Breast epithelium (tissue), 4 donors: ENCODE measurements at regions not wholly inside any gene's neighbourhood (a gene's known extent, or its start where the extent isn't known, plus 50 kb on each side); places are given as distances from the start of the nearest gene placed in this dataset.

Experiments
- DNase-seq, 2 donors: peaks; one replicate each; pipeline ENCODE4 v3.0.0-alpha.2; 2019; ENCODE audit warnings: low spot score in 2 of 2
- H3K27ac ChIP-seq, 2 donors: fragments of 200-600 bp; sonication (generic) in 1 of 2; one replicate each; pipeline ENCODE4 v1.5.1; 2016 to 2019; ENCODE audit warnings: mild to moderate bottlenecking in 1 of 2
- H3K27me3 ChIP-seq, 2 donors: fragments of 200-600 bp; sonication (generic) in 1 of 2; one replicate each; pipeline versions ENCODE4 v1.5.1 to v1.6.0; 2017 to 2019; ENCODE audit warnings: control low read depth in 1 of 2, mild to moderate bottlenecking in 1 of 2
- H3K36me3 ChIP-seq: fragments of 200-600 bp; one replicate; pipeline ENCODE4 v1.5.1; 2019
- H3K4me1 ChIP-seq, 2 donors: fragments of 200-600 bp; sonication (generic); one replicate each; pipeline ENCODE4 v1.5.1; 2016 to 2019; ENCODE audit warnings: control low read depth in 1 of 2
- H3K4me3 ChIP-seq, 3 donors: fragments of 200-600 bp; sonication (generic); 1 replicate in 2 of 3; 2 replicates in 1 of 3; pipeline ENCODE4 v1.5.1; 2016 to 2019; ENCODE audit warnings: mild to moderate bottlenecking in 3 of 3, moderate library complexity in 2 of 3
- H3K9me3 ChIP-seq, 2 donors: fragments of 200-600 bp; sonication (generic) in 1 of 2; one replicate each; pipeline ENCODE4 v1.5.1; 2016 to 2019; ENCODE audit warnings: control low read depth in 1 of 2
- CTCF ChIP-seq, 3 donors: fragments of 450-650 bp; IDR thresholded peaks; one replicate each; pipeline ENCODE4 v1.5.1; 2016 to 2017; ENCODE audit warnings: antibody characterized with exemption in 3 of 3, mild to moderate bottlenecking in 3 of 3, moderate library complexity in 3 of 3
- POLR2A ChIP-seq: fragments of 450-650 bp; IDR thresholded peaks from one replicate; pipeline ENCODE4 v1.6.1; 2016; ENCODE audit warnings: antibody characterized with exemption, mild to moderate bottlenecking, moderate library complexity
- POLR2AphosphoS5 ChIP-seq, 3 donors: sonication (generic); formaldehyde crosslinking; IDR thresholded peaks; one replicate each; pipeline ENCODE4 v1.6.1; 2017; ENCODE audit warnings: antibody characterized with exemption in 3 of 3
- intact Hi-C: fragments of 100-400 bp; cut with DNase I; formaldehyde crosslinking; loops from one replicate; pipeline ENCODE4 v1.15.1; 2023; ENCODE audit warnings: low total_unique reads

DNA sequence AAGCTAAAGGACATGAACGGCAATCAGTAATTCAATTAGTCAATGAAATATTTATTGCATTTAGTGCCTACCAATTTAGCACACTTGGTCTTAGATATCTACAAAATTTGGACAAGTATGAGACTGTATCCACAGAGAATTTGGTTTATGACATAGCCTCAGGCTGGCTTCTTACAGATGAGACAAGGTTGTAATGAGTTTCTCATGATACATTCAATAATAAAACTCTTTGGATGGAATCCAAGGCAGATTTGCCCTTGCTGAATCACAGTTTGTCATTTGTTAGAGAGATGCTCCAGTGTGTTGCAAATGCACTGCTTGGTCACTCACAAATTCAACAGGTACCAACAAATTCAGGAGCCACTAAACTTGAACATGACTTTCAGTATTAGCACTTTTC is 162.5 kb downstream of the GPR37 start:
- no peaks in the 10 kb centered on the region for H3K36me3 ChIP-seq
- TF ChIP-seq CTCF (IDR thresholded peaks at IDR 0.05), result no peak
- TF ChIP-seq POLR2AphosphoS5 (IDR thresholded peaks at IDR 0.05), result no peak
- TF ChIP-seq POLR2A, result no peak
- H3K9me3 ChIP-seq, result no peaks in the 10 kb centered on the region
- no peaks in the 10 kb centered on the region for H3K4me1 ChIP-seq
- H3K27me3 ChIP-seq, result no peaks in the 10 kb centered on the region
- H3K27ac ChIP-seq, result no peak overlapping the region
- H3K4me3 ChIP-seq, result no peak overlapping the region
- no peak for DNase-seq
- intact Hi-C loops, result loop anchor here (10.0 kb wide), 1 partner anchor 1492 kb away; no protein-coding TSS in a partner anchor

- no peaks in the 10 kb centered on the region for H3K4me1 ChIP-seq
- H3K36me3 ChIP-seq, result no peaks in the 10 kb centered on the region
- intact Hi-C loops, result no loop called here
- no peak for DNase-seq
- no peak overlapping the region for H3K4me3 ChIP-seq
- no peak overlapping the region for H3K27ac ChIP-seq
- no peaks in the 10 kb centered on the region for H3K9me3 ChIP-seq
- H3K27me3 ChIP-seq, result no peaks in the 10 kb centered on the region
- no peak for TF ChIP-seq CTCF (IDR thresholded peaks at IDR 0.05)
Observed at GRCh38 chr7:124597509-124597908, 168.1 kb downstream of the GPR37 start.

DNA sequence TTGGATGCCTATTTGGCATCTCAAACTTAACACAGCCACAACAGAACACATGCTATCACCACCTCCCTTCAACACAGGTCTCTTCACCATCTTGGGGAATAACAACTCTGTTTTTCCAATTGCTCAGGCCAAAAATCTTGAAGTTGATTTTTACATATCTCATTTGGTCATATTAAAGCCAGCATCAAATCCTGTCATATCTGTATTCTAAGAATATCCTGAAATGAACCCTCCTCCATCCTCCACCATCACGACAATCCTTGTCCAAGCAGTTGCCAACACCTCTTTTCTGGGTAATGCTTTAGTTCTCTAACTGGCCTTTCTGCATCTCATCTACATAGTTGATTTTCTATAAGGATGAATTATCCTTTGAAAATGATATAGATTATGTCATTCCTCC is 168.7 kb downstream of the GPR37 start:
- no peak for TF ChIP-seq POLR2AphosphoS5 (IDR thresholded peaks at IDR 0.05)
- TF ChIP-seq CTCF (IDR thresholded peaks at IDR 0.05), result no peak
- no peak for TF ChIP-seq POLR2A
- H3K27ac ChIP-seq, result no peak overlapping the region
- H3K4me1 ChIP-seq, result no peaks in the 10 kb centered on the region
- no peak overlapping the region for H3K4me3 ChIP-seq
- intact Hi-C loops, result no loop called here
- no peaks in the 10 kb centered on the region for H3K27me3 ChIP-seq
- no peaks in the 10 kb centered on the region for H3K36me3 ChIP-seq
- DNase-seq, result no peak
- no peaks in the 10 kb centered on the region for H3K9me3 ChIP-seq

GRCh38 chr7:124590814-124591213 is 174.8 kb downstream of the GPR37 start:
- TF ChIP-seq POLR2A, result no peak
- TF ChIP-seq CTCF (IDR thresholded peaks at IDR 0.05), result no peak
- no peak for TF ChIP-seq POLR2AphosphoS5 (IDR thresholded peaks at IDR 0.05)
- intact Hi-C loops, result no loop called here

DNA sequence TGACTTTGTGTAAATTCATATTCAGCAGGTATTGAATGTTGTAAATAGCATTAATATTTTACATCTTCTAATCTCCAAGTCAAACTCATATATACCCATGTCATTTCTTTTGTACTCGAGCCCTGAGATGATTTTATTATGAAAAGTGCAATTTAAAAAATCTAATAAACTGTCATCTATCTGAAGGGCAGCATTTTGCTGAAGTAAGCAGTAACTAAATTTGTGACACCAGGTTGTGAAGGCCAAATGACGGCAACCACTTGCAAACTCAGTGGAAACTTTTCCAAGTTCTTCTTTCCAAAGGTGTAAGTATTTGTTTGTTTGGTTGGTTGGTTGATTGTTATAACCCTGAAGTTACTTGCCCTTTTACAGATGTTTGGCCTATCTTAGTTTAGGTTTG is 188.3 kb downstream of the GPR37 start:
- intact Hi-C loops, result no loop called here

More at GRCh38 chr7:124590814-124591213, 174.8 kb downstream of the GPR37 start:
- Histone ChIP-seq H3K4me1 (no peaks in the 10 kb centered on the region), H3K4me3 (no peak overlapping the region), H3K27ac (no peak overlapping the region), H3K9me3 (no peaks in the 10 kb centered on the region), H3K36me3 (no peaks in the 10 kb centered on the region), H3K27me3 (no peaks in the 10 kb centered on the region)
- no peak for DNase-seq

More for the DNA sequence above, 188.3 kb downstream of the GPR37 start:
- no peaks in the 10 kb centered on the region for H3K4me1 ChIP-seq
- no peaks in the 10 kb centered on the region for H3K9me3 ChIP-seq
- no peak for TF ChIP-seq POLR2AphosphoS5 (IDR thresholded peaks at IDR 0.05)
- TF ChIP-seq POLR2A, result no peak
- no peak for TF ChIP-seq CTCF (IDR thresholded peaks at IDR 0.05)
- no peak overlapping the region for H3K4me3 ChIP-seq
- no peaks in the 10 kb centered on the region for H3K36me3 ChIP-seq
- H3K27me3 ChIP-seq, result no peaks in the 10 kb centered on the region
- no peak overlapping the region for H3K27ac ChIP-seq
- no peak for DNase-seq
